ENCODE measurements at regions not wholly inside any gene's neighbourhood (a gene's known extent, or its start where the extent isn't known, plus 50 kb on each side); places are given as distances from the start of the nearest gene placed in this dataset.

DNA sequence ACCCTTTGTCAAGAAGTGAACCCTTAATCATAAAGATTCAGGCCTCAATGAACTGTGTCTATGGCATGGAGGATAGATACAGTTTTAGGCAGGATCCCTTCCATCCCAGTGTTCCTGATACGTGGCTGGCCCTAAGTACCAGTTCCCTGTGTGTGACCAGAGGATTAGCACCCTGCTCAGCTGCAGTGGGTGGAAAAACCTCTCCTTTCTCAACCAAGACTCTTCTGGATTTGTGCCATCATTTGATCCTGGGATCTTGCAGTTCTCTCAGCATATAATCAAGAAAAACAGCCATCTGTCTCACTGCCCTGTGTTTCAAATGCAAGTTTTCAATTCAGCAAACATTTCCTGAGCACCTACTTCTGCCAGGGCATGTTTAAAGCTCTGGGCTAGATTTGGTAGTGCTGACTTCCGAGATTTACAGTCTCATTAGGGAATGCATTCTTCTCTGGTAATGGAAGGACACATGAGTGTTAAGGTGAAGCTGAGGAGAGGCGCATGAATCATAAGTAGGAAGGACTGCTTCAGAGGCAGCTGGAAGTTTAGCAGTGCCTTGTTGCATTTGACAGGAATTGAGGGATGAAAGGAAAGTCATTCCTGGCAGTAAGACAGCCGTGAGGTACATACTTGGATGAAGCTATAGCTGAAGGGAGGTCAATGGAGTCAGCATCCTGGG is 388.3 kb downstream of the MFSD1 start:
- no peak for DNase-seq (ENCODE audit: low read depth in 6 of 9, low spot score in 9 of 9)
- H3K9me3 ChIP-seq (ENCODE audit: control insufficient read depth in 2 of 2, insufficient read depth in 1 of 2, low read length in 1 of 2) = no peaks in the 10 kb centered on the region
- no peaks in the 10 kb centered on the region for H3K27me3 ChIP-seq (ENCODE audit: control insufficient read depth in 2 of 2, insufficient read depth in 1 of 2, low read length in 1 of 2)
- no peak overlapping the region for H3K4me3 ChIP-seq (ENCODE audit: low read length in 2 of 2)
- H3K27ac ChIP-seq (ENCODE audit: low read depth in 1 of 2, low read length in 1 of 2) = no peak overlapping the region
- WGBS = 81% methylated on average over 4 of the region's 4 CpGs
- H3K36me3 ChIP-seq (ENCODE audit: control insufficient read depth in 2 of 2, insufficient read depth in 2 of 2, low read length in 1 of 2) = no peaks in the 10 kb centered on the region
- no peaks in the 10 kb centered on the region for H3K4me1 ChIP-seq (ENCODE audit: control insufficient read depth in 2 of 2, insufficient read depth in 2 of 2, low read length in 2 of 2)

DNA sequence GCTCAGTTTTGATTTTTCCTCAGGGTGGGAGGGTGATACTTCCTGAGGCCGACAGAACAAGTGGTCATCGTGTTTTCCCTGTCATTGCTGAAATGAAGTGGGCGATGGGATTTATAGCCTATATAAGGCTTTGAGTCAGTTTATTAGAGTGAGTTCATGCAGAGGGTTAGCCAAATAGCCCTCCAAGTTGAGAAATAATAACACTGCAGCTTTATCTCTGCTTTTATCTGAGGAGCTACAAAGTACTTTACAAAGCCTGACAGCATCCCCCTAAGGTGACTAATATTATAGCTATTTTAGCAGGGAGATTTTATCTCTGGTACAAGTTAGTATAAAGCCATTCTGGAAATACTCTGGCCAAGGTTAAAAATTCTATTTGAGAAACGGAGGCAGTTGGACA is 389.6 kb downstream of the MFSD1 start:
- 93% methylated on average over 4 of the region's 4 CpGs for WGBS

DNA sequence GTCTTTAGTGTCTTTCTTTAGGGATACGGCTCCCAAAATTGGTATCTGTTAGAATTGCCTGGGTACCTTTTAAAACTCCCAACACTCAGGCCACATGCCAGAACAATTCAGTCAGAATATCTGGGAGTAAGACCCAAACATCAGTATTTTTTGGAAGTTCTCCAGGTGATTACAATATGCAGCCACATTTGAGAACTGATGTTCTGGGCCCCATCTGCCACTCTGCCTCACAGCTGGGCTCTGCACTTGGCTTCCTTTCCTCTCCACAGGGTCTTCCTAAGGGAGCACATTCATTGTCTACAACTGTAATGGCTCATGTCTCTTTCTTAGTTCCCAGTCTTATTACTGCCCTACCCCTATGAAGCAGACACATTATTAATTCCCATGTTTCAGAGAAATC is 394.5 kb downstream of the MFSD1 start:
- Histone ChIP-seq H3K9me3 (ENCODE audit: control insufficient read depth in 2 of 2, insufficient read depth in 1 of 2, low read length in 1 of 2) (no peaks in the 10 kb centered on the region), H3K4me3 (ENCODE audit: low read length in 2 of 2) (no peak overlapping the region), H3K36me3 (ENCODE audit: control insufficient read depth in 2 of 2, insufficient read depth in 2 of 2, low read length in 1 of 2) (no peaks in the 10 kb centered on the region), H3K27ac (ENCODE audit: low read depth in 1 of 2, low read length in 1 of 2) (no peak overlapping the region), H3K4me1 (ENCODE audit: control insufficient read depth in 2 of 2, insufficient read depth in 2 of 2, low read length in 2 of 2) (no peaks in the 10 kb centered on the region), H3K27me3 (ENCODE audit: control insufficient read depth in 2 of 2, insufficient read depth in 1 of 2, low read length in 1 of 2) (no peaks in the 10 kb centered on the region)
- DNase-seq (ENCODE audit: low read depth in 6 of 9, low spot score in 9 of 9) = no peak
- 96% methylated on average over 1 of the region's 1 CpG for WGBS

More for the DNA sequence above, 389.6 kb downstream of the MFSD1 start:
- Histone ChIP-seq H3K36me3 (ENCODE audit: control insufficient read depth in 2 of 2, insufficient read depth in 2 of 2, low read length in 1 of 2) (no peaks in the 10 kb centered on the region), H3K4me1 (ENCODE audit: control insufficient read depth in 2 of 2, insufficient read depth in 2 of 2, low read length in 2 of 2) (no peaks in the 10 kb centered on the region), H3K9me3 (ENCODE audit: control insufficient read depth in 2 of 2, insufficient read depth in 1 of 2, low read length in 1 of 2) (no peaks in the 10 kb centered on the region), H3K4me3 (ENCODE audit: low read length in 2 of 2) (no peak overlapping the region), H3K27ac (ENCODE audit: low read depth in 1 of 2, low read length in 1 of 2) (no peak overlapping the region), H3K27me3 (ENCODE audit: control insufficient read depth in 2 of 2, insufficient read depth in 1 of 2, low read length in 1 of 2) (no peaks in the 10 kb centered on the region)
- no peak for DNase-seq (ENCODE audit: low read depth in 6 of 9, low spot score in 9 of 9)

DNA sequence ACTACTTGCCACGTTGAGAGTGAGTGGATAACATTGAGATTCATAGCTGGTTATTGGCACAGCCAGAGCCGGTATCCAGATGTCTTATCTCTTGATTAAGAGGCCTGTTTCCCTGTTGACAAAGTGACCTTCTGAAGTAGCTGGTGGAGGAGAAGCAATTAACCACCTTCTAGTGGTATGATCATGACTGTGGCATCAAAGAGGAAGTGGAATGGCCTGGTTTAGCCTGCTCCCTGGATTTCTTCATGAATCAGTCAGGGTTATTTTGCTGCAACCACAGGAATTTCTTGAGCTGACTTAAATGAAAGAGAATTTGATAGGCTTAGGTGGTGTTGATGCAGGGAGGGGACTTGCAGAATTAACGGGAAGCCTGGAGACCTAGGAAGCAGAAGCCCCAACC is 398.3 kb downstream of the MFSD1 start:
- Histone ChIP-seq H3K36me3 (ENCODE audit: control insufficient read depth in 2 of 2, insufficient read depth in 2 of 2, low read length in 1 of 2) (no peaks in the 10 kb centered on the region), H3K27ac (ENCODE audit: low read depth in 1 of 2, low read length in 1 of 2) (no peak overlapping the region), H3K27me3 (ENCODE audit: control insufficient read depth in 2 of 2, insufficient read depth in 1 of 2, low read length in 1 of 2) (no peaks in the 10 kb centered on the region), H3K9me3 (ENCODE audit: control insufficient read depth in 2 of 2, insufficient read depth in 1 of 2, low read length in 1 of 2) (no peaks in the 10 kb centered on the region), H3K4me3 (ENCODE audit: low read length in 2 of 2) (no peak overlapping the region), H3K4me1 (ENCODE audit: control insufficient read depth in 2 of 2, insufficient read depth in 2 of 2, low read length in 2 of 2) (no peaks in the 10 kb centered on the region)
- WGBS = 87% methylated on average over 3 of the region's 3 CpGs
- no peak for DNase-seq (ENCODE audit: low read depth in 6 of 9, low spot score in 9 of 9)

DNA sequence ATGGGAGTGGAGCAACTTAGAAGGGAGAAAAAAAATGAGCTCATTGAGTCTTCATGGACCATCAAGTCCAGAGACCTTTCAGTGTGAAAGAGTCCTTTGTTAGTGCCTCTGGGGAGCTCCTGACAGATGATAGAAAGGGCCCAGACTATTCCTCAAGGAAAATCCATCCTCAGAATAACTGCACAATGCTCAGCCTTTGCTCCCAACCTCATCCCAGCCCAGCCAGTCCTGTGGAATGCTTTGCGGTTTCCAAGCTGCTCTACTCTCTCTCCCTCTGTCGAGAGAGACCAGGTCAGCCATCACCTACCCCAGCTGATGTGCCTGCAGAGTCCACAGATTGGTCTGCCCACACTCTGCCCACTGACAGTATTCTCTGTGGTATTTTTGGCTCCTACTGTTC is 406.2 kb downstream of the MFSD1 start:
- DNase-seq (ENCODE audit: low read depth in 6 of 9, low spot score in 9 of 9) = no peak
- 86% methylated on average over 2 of the region's 2 CpGs for WGBS
- H3K4me3 ChIP-seq (ENCODE audit: low read length in 2 of 2) = no peak overlapping the region
- no peaks in the 10 kb centered on the region for H3K4me1 ChIP-seq (ENCODE audit: control insufficient read depth in 2 of 2, insufficient read depth in 2 of 2, low read length in 2 of 2)
- H3K27ac ChIP-seq (ENCODE audit: low read depth in 1 of 2, low read length in 1 of 2) = no peak overlapping the region
- no peaks in the 10 kb centered on the region for H3K36me3 ChIP-seq (ENCODE audit: control insufficient read depth in 2 of 2, insufficient read depth in 2 of 2, low read length in 1 of 2)
- H3K9me3 ChIP-seq (ENCODE audit: control insufficient read depth in 2 of 2, insufficient read depth in 1 of 2, low read length in 1 of 2) = no peaks in the 10 kb centered on the region
- no peaks in the 10 kb centered on the region for H3K27me3 ChIP-seq (ENCODE audit: control insufficient read depth in 2 of 2, insufficient read depth in 1 of 2, low read length in 1 of 2)

DNA sequence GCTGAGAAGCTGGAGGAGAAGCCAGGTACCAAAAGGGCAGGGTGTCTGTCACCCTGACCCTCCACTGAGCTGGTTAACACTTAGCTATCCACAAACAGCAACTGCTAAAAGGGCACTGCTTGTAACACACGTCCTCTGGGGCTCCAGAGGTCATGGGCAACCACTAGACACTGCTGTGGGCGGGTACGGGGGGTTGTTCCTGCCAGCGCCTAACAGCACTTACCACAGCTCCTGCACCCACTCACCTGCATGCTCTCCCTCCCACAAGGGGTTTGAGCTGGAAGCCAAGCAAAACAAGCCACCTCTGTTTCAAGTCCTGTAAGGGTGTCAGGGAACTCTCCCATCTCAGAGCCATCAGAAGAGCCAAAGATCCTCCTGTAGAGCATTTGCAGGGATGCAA is 407.6 kb downstream of the MFSD1 start:
- Histone ChIP-seq H3K4me1 (ENCODE audit: control insufficient read depth in 2 of 2, insufficient read depth in 2 of 2, low read length in 2 of 2) (no peaks in the 10 kb centered on the region), H3K4me3 (ENCODE audit: low read length in 2 of 2) (no peak overlapping the region), H3K9me3 (ENCODE audit: control insufficient read depth in 2 of 2, insufficient read depth in 1 of 2, low read length in 1 of 2) (no peaks in the 10 kb centered on the region), H3K27ac (ENCODE audit: low read depth in 1 of 2, low read length in 1 of 2) (no peak overlapping the region), H3K36me3 (ENCODE audit: control insufficient read depth in 2 of 2, insufficient read depth in 2 of 2, low read length in 1 of 2) (no peaks in the 10 kb centered on the region), H3K27me3 (ENCODE audit: control insufficient read depth in 2 of 2, insufficient read depth in 1 of 2, low read length in 1 of 2) (no peaks in the 10 kb centered on the region)
- WGBS = 78% methylated on average over 4 of the region's 4 CpGs
- no peak for DNase-seq (ENCODE audit: low read depth in 6 of 9, low spot score in 9 of 9)

DNA sequence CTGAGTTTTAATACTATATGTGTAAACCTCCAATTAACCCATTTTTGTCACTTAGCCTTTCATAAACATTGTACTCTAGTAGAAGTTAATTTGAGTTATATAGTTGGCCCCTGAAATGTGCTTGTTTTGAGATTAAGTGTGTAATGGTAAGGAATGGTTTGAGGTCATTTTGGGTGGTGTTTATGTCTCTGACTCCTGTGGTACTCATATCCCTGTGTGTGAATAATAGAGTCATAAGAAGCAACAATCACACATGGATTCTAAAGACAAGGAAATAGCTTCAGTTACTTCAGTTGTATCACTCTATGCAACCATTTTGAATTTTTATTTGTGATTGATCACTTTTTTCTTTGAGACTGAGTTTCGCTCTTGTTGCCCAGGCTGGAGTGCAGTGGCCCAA is 408.5 kb downstream of the MFSD1 start:
- Histone ChIP-seq H3K36me3 (ENCODE audit: control insufficient read depth in 2 of 2, insufficient read depth in 2 of 2, low read length in 1 of 2) (no peaks in the 10 kb centered on the region), H3K27me3 (ENCODE audit: control insufficient read depth in 2 of 2, insufficient read depth in 1 of 2, low read length in 1 of 2) (no peaks in the 10 kb centered on the region), H3K27ac (ENCODE audit: low read depth in 1 of 2, low read length in 1 of 2) (no peak overlapping the region), H3K4me3 (ENCODE audit: low read length in 2 of 2) (no peak overlapping the region), H3K4me1 (ENCODE audit: control insufficient read depth in 2 of 2, insufficient read depth in 2 of 2, low read length in 2 of 2) (no peaks in the 10 kb centered on the region), H3K9me3 (ENCODE audit: control insufficient read depth in 2 of 2, insufficient read depth in 1 of 2, low read length in 1 of 2) (no peaks in the 10 kb centered on the region)
- no peak for DNase-seq (ENCODE audit: low read depth in 6 of 9, low spot score in 9 of 9)
- 100% methylated on average over 1 of the region's 1 CpG for WGBS

DNA sequence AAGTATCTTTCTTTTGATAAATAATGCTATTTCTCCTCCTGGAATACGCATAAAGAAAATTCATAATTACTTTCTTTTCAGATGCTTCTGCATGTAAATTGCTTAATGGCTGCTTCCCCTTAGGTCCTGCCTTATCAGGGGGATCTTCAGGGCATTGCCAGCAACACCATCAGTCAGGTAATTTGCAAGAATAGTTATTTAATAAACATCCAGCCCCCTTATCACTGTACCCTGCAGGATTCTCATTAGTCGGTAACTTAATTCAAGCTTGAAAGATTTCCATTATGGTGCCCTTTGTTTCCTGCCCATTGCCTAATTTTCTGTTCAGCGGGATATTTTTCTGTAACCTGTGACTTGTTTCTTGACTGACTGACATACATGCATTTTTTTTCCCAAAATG is 414.5 kb downstream of the MFSD1 start:
- Histone ChIP-seq H3K27me3 (ENCODE audit: control insufficient read depth in 2 of 2, insufficient read depth in 1 of 2, low read length in 1 of 2) (no peaks in the 10 kb centered on the region), H3K27ac (ENCODE audit: low read depth in 1 of 2, low read length in 1 of 2) (no peak overlapping the region), H3K36me3 (ENCODE audit: control insufficient read depth in 2 of 2, insufficient read depth in 2 of 2, low read length in 1 of 2) (no peaks in the 10 kb centered on the region), H3K9me3 (ENCODE audit: control insufficient read depth in 2 of 2, insufficient read depth in 1 of 2, low read length in 1 of 2) (no peaks in the 10 kb centered on the region), H3K4me1 (ENCODE audit: control insufficient read depth in 2 of 2, insufficient read depth in 2 of 2, low read length in 2 of 2) (no peaks in the 10 kb centered on the region), H3K4me3 (ENCODE audit: low read length in 2 of 2) (no peak overlapping the region)
- WGBS = 97% methylated on average over 3 of the region's 3 CpGs
- no peak for DNase-seq (ENCODE audit: low read depth in 6 of 9, low spot score in 9 of 9)

DNA sequence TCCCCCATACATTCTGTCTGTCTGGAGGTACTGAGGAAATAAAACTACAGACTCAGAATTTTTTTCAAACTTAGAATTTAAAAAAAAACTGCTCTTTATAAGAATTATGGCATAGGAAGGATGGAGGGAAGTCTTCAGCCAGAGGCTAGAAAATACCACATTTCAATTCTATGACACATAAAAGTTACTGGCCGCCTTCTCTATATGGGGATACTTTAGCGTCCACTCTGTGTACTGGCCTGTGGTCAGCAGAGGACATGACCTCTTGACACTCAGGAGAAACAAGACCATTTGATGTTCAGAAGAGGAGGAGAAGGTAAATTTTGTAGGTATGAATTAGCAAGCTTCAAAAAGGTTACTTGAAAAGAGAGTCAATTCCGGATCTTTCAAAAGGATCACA is 417.4 kb downstream of the MFSD1 start:
- Histone ChIP-seq H3K27me3 (ENCODE audit: control insufficient read depth in 2 of 2, insufficient read depth in 1 of 2, low read length in 1 of 2) (no peaks in the 10 kb centered on the region), H3K9me3 (ENCODE audit: control insufficient read depth in 2 of 2, insufficient read depth in 1 of 2, low read length in 1 of 2) (no peaks in the 10 kb centered on the region), H3K36me3 (ENCODE audit: control insufficient read depth in 2 of 2, insufficient read depth in 2 of 2, low read length in 1 of 2) (no peaks in the 10 kb centered on the region), H3K4me1 (ENCODE audit: control insufficient read depth in 2 of 2, insufficient read depth in 2 of 2, low read length in 2 of 2) (no peaks in the 10 kb centered on the region), H3K4me3 (ENCODE audit: low read length in 2 of 2) (no peak overlapping the region), H3K27ac (ENCODE audit: low read depth in 1 of 2, low read length in 1 of 2) (no peak overlapping the region)
- DNase-seq (ENCODE audit: low read depth in 6 of 9, low spot score in 9 of 9) = no peak
- WGBS = 98% methylated on average over 3 of the region's 3 CpGs

DNA sequence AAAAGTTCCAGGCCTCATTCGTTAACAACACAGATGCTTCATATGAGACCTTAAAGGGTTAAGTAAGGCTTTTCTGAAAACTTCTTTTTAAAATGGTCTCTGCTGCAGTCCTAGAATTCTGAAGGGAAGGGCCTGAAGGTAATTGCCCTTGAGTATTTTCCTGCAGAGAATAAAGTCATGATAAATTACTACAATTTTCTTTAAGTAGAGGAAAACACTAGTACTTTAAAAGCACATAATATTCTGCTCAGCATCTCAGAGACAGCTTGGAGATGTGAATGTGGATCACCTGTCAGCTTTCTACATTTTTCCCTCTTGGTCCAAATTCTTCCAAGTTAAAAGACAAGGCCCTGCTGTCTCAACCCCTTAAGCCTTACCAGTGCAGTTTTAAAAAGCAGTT is 419.5 kb downstream of the MFSD1 start:
- Histone ChIP-seq H3K27ac (ENCODE audit: low read depth in 1 of 2, low read length in 1 of 2) (no peak overlapping the region), H3K36me3 (ENCODE audit: control insufficient read depth in 2 of 2, insufficient read depth in 2 of 2, low read length in 1 of 2) (no peaks in the 10 kb centered on the region), H3K27me3 (ENCODE audit: control insufficient read depth in 2 of 2, insufficient read depth in 1 of 2, low read length in 1 of 2) (no peaks in the 10 kb centered on the region), H3K9me3 (ENCODE audit: control insufficient read depth in 2 of 2, insufficient read depth in 1 of 2, low read length in 1 of 2) (no peaks in the 10 kb centered on the region), H3K4me1 (ENCODE audit: control insufficient read depth in 2 of 2, insufficient read depth in 2 of 2, low read length in 2 of 2) (no peaks in the 10 kb centered on the region), H3K4me3 (ENCODE audit: low read length in 2 of 2) (no peak overlapping the region)
- no peak for DNase-seq (ENCODE audit: low read depth in 6 of 9, low spot score in 9 of 9)
- 91% methylated on average over 1 of the region's 1 CpG for WGBS

All from thymus (tissue), 11 donors.